GM23338 (cell line): ENCODE measurements at regions not wholly inside any gene's neighbourhood (a gene's known extent, or its start where the extent isn't known, plus 50 kb on each side); places are given as distances from the start of the nearest gene placed in this dataset.

Source experiments
- ATAC-seq: fragments of 200-7000 bp; cut with Tn5 transposase; 3 replicates; pipeline ENCODE4 v1.9.1; 2020
- DNase-seq: peaks from one replicate; pipeline ENCODE4 v3.0.0-alpha.2; 2015; ENCODE audit warnings: low spot score
- H2AFZ ChIP-seq: fragments of 200-600 bp; sonication (generic); 2 replicates; pipeline ENCODE4 v1.8.0; 2016; ENCODE audit warnings: antibody characterized with exemption, mild to moderate bottlenecking, moderate library complexity
- H3F3A ChIP-seq: fragments of 200-600 bp; sonication (generic); replicated peaks from 2 replicates; pipeline ENCODE4 v1.8.0; 2017; ENCODE audit warnings: antibody characterized with exemption, mixed run types, low read depth
- H3K27ac ChIP-seq: fragments of 200-600 bp; sonication (generic); 2 replicates; pipeline ENCODE4 v1.6.1; 2016; ENCODE audit warnings: low read depth
- H3K27me3 ChIP-seq: fragments of 200-600 bp; sonication (generic); 2 replicates; pipeline ENCODE4 v1.8.0; 2016; ENCODE audit warnings: mild to moderate bottlenecking, mixed run types, moderate library complexity; ENCODE audit not compliant: insufficient read depth
- H3K36me3 ChIP-seq: fragments of 200-600 bp; sonication (generic); 2 replicates; pipeline ENCODE4 v1.8.0; 2016; ENCODE audit warnings: mild to moderate bottlenecking; ENCODE audit not compliant: insufficient read depth
- H3K4me1 ChIP-seq: fragments of 200-600 bp; sonication (generic); 2 replicates; pipeline ENCODE4 v1.8.0; 2016; ENCODE audit warnings: mild to moderate bottlenecking, moderate library complexity; ENCODE audit not compliant: insufficient read depth
- H3K4me2 ChIP-seq: fragments of 200-600 bp; sonication (generic); 2 replicates; pipeline ENCODE4 v1.7.1; 2017; ENCODE audit warnings: mixed run types
- H3K4me3 ChIP-seq: fragments of 200-600 bp; sonication (generic); 2 replicates; pipeline ENCODE4 v1.6.1; 2016; ENCODE audit warnings: mixed run types
- H3K79me2 ChIP-seq: fragments of 200-600 bp; sonication (generic); replicated peaks from 2 replicates; pipeline ENCODE4 v1.8.0; 2017; ENCODE audit warnings: mild to moderate bottlenecking; ENCODE audit not compliant: insufficient read depth
- H3K9me2 ChIP-seq: fragments of 200-600 bp; sonication (generic); 2 replicates; pipeline ENCODE4 v1.8.0; 2017; ENCODE audit not compliant: insufficient read depth
- H4K20me1 ChIP-seq: fragments of 200-600 bp; sonication (generic); replicated peaks from 2 replicates; pipeline ENCODE4 v1.8.0; 2017; ENCODE audit warnings: mild to moderate bottlenecking; ENCODE audit not compliant: insufficient read depth
- H3K27ac Mint-ChIP-seq: 2 replicates; pipeline ENCODE4 v1.8.0; 2020; ENCODE audit warnings: inconsistent platforms, mild to moderate bottlenecking, moderate library complexity, mixed read lengths
- H3K27me3 Mint-ChIP-seq: 3 replicates; pipeline ENCODE4 v1.8.0; 2022; ENCODE audit warnings: low read depth, mild to moderate bottlenecking, moderate library complexity, mixed read lengths, inconsistent platforms; ENCODE audit not compliant: insufficient read depth, poor library complexity
- H3K36me3 Mint-ChIP-seq: 3 replicates; pipeline ENCODE4 v1.8.0; 2021; ENCODE audit warnings: low read depth, mild to moderate bottlenecking, inconsistent platforms, moderate library complexity, mixed read lengths
- H3K4me1 Mint-ChIP-seq: 3 replicates; pipeline ENCODE4 v1.8.0; 2020; ENCODE audit warnings: mild to moderate bottlenecking, inconsistent platforms, mixed read lengths
- H3K4me3 Mint-ChIP-seq: 3 replicates; pipeline ENCODE4 v1.8.0; 2021; ENCODE audit warnings: moderate library complexity, mild to moderate bottlenecking, inconsistent platforms, mixed read lengths
- H3K9me3 Mint-ChIP-seq: 3 replicates; pipeline ENCODE4 v1.8.0; 2020; ENCODE audit warnings: moderate library complexity, mild to moderate bottlenecking, inconsistent platforms, mixed read lengths
- CREB1 ChIP-seq: fragments of 250-450 bp; sonication (Bioruptor Pico); IDR thresholded peaks from 2 replicates; pipeline ENCODE4 v1.5.0; 2020; ENCODE audit warnings: low read depth, mild to moderate bottlenecking, moderate library complexity
- CTCF ChIP-seq, 2 experiments: fragments of 200-600 bp in 1 of 2; sonication (generic) in 1 of 2; conservative IDR thresholded peaks; 2 replicates each; pipeline versions ENCODE4 v1.5.1 to v1.6.1; 2016 to 2017; ENCODE audit warnings: antibody characterized with exemption in 2 of 2, low read depth in 2 of 2, mild to moderate bottlenecking in 2 of 2, moderate library complexity in 1 of 2
- EZH2 ChIP-seq: fragments of 200-600 bp; sonication (generic); IDR thresholded peaks from one replicate; pipeline ENCODE4 v1.8.0; 2017; ENCODE audit warnings: antibody characterized with exemption, mild to moderate bottlenecking, low read depth; ENCODE audit not compliant: unreplicated experiment
- NANOG ChIP-seq: IDR thresholded peaks from 2 replicates; pipeline ENCODE4 v1.6.1; 2016; ENCODE audit warnings: antibody characterized with exemption, borderline replicate concordance
- STAT1 ChIP-seq: IDR thresholded peaks from one replicate; pipeline ENCODE4 v1.6.1; 2016; ENCODE audit warnings: antibody characterized with exemption; ENCODE audit not compliant: unreplicated experiment
- ZNF114 ChIP-seq: fragments of 250-450 bp; sonication (Bioruptor Pico); IDR thresholded peaks from 2 replicates; pipeline ENCODE4 v1.5.0; 2020; ENCODE audit warnings: mild to moderate bottlenecking, moderate library complexity
- ZNF331 ChIP-seq: fragments of 250-450 bp; sonication (Bioruptor Pico); IDR thresholded peaks from 2 replicates; pipeline ENCODE4 v1.5.0; 2020; ENCODE audit warnings: low read depth, mild to moderate bottlenecking, moderate library complexity
- ZNF462 ChIP-seq: fragments of 250-450 bp; sonication (Bioruptor Pico); IDR thresholded peaks from 2 replicates; pipeline ENCODE4 v1.5.0; 2020; ENCODE audit warnings: mild to moderate bottlenecking, moderate library complexity

- no peaks in the 10 kb centered on the region for H4K20me1 ChIP-seq
- H3K36me3 ChIP-seq = no peaks in the 10 kb centered on the region
- no peaks in the 10 kb centered on the region for H3K79me2 ChIP-seq
- H2AFZ ChIP-seq = no peak overlapping the region
- ATAC-seq (peak; percentile 47; the same call in 2 of the 3 replicates), DNase-seq (peak; percentile 29)
- no peaks in the 10 kb centered on the region for H3K36me3 Mint-ChIP-seq
- no peaks in the 10 kb centered on the region for H3F3A ChIP-seq
- no peaks in the 10 kb centered on the region for H3K9me2 ChIP-seq
- H3K4me1 Mint-ChIP-seq = peaks cover 18% of the 10 kb centered on the region
- H3K4me3 ChIP-seq = no peak overlapping the region
- no peak overlapping the region for H3K4me2 ChIP-seq
- H3K4me1 ChIP-seq = peaks cover 12% of the 10 kb centered on the region; the same call in 1 of the 2 replicates
- no peak overlapping the region for H3K27ac ChIP-seq
- no peaks in the 10 kb centered on the region for H3K27me3 ChIP-seq
- H3K27me3 Mint-ChIP-seq = no peaks in the 10 kb centered on the region
- H3K27ac Mint-ChIP-seq = no peak overlapping the region
- TF ChIP-seq ZNF331 (CRISPR knock-in tag) = no peak
- TF ChIP-seq EZH2 = no peak
- no peak for TF ChIP-seq ZNF114
- no peak for TF ChIP-seq ZNF462 (CRISPR knock-in tag)
- no peak for TF ChIP-seq NANOG
- no peak for TF ChIP-seq STAT1
- no peak for TF ChIP-seq CREB1
- TF ChIP-seq CTCF (conservative IDR thresholded peaks at IDR 0.05; ENCODE audit: low read depth in 2 of 2) = no peak
- H3K9me3 Mint-ChIP-seq = no peaks in the 10 kb centered on the region
- no peak overlapping the region for H3K4me3 Mint-ChIP-seq
These were observed 515.3 kb upstream of the NR5A2 start for GRCh38 chr1:199512037-199512710.
